ENCODE measurements at regions not wholly inside any gene's neighbourhood (a gene's known extent, or its start where the extent isn't known, plus 50 kb on each side); places are given as distances from the start of the nearest gene placed in this dataset.
"Not testable (repeated sequence)": the region's sequence is repeated elsewhere in the genome, so short reads cannot be mapped to it uniquely, and the experiment has no call there.

DNA sequence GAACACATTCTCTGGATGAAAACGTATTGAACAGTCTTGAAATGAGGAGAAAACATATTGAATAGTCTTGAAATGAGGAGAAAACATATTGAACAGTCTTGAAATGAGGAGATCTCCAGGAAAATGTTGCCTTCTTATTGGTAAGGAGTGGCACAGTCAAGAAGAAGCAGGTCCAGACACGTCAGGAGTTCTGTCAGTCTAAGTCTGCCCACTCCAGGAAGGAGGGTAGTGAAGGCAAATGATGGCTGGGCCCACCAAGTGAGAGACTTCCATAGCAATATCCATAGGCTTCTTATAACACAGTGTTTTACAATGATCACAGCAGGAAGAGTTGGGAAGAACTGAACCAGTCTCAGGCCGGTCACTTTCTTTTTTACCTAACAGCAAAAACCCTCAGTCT lies 316.2 kb downstream of the ETAA1 start:
- DNase-seq = no peak

DNA sequence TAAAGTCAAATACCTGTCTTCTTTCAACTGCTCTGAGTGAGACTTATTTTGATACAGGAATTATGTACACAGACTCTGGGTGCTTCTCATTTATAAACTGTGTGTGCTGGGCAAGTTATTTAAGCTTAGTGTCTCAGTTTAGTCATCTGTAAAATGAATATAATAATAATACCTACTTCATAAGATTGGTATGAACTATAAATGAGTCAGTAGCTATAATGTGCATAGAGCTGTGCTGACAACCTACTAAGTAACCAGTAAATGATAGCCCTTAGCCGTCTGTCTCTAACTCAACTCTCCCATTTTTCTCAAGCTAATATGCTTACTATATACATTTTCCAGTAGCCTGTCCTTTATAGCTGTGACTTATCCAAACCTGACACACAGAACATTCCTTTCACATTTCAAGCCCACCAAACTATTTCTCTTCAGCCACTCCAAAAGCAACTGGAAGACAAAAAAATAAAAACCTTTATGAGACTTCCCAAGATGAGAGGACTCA lies 319.8 kb downstream of the ETAA1 start:
- no peak for DNase-seq

- no peak for DNase-seq
Measured at GRCh38 chr2:67717692-67718091, 320.6 kb downstream of the ETAA1 start.

GRCh38 chr2:67719351-67719750 lies 322.2 kb downstream of the ETAA1 start:
- DNase-seq = no peak

DNA sequence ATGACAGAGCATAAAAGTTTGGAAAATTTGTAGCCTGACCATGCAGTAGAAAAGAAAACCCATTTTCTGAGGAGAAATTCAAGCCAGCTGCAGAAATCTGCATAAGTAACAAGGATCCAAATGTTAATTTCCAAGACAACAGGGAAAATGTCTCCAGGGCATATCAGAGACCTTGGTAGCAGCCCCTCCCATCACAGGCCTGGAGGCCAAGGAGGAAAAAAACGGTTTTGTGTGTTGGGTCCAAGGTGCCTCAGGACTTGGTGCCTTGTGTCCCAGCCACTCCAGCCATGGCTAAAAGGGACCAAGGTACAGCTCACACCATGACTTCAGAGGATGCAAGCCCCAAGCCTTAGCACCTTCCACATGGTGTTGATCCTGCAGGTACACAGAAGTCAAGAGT lies 324.4 kb downstream of the ETAA1 start:
- DNase-seq = no peak

DNA sequence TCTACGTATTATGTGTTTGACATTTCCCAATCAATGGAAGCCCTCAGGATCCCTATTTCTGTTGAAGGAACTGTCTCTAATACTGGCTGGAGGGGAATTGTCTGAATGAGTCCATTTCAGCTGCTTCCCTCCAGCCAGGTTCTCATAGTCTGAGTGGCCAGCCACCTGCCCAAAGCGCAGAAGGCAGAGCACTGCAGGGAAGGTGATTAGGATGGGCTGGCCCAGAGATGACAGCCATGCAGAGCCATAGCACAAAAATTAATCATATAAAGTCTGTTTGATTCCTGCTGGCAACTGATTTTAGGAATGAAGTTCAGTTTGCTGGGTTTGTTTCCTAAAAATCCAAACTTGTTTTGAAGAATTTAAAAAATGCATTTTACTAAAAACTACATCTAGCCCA lies 327.1 kb downstream of the ETAA1 start:
- DNase-seq = no peak

DNA sequence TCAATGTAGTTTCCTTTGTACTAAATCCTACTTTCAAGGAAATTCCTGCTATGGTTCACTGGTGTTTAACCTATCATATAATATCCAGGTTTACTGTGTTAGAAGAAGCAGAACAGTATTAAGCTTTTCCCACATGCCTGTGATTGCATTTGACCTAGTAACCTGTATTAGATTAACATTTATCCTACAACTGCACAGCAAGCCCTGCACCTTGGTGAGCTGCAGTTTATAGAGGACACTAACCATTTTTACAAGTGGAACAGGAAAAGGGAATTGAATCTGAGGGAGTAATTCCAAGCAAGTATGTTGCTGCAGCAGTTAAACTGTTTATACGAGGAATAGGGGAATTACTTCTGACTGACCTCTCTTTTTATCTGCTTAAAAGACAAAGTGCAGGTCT lies 328.6 kb downstream of the ETAA1 start:
- DNase-seq = no peak

GRCh38 chr2:67726416-67726815 lies 329.3 kb downstream of the ETAA1 start:
- DNase-seq = no peak

DNA sequence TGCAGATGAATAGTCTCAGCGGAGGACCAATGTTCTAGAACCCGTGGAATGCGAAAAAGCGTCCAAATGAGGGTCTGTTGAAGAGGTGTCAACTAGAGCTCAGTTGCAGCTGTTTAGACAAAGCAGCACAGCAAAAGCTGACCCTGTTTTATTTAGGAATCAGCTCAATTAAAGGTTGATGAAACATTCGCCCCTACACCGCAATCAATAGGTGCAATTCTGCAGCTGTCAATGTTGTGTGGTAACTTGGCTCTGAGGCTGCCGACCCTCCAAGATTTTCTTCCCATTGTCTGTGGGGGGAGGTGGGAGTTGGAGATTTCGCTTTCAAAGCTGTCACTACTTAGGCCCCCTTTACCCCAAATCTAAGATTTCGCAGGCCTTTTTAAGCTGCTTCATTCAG lies 330.0 kb downstream of the ETAA1 start:
- DNase-seq = no peak

DNA sequence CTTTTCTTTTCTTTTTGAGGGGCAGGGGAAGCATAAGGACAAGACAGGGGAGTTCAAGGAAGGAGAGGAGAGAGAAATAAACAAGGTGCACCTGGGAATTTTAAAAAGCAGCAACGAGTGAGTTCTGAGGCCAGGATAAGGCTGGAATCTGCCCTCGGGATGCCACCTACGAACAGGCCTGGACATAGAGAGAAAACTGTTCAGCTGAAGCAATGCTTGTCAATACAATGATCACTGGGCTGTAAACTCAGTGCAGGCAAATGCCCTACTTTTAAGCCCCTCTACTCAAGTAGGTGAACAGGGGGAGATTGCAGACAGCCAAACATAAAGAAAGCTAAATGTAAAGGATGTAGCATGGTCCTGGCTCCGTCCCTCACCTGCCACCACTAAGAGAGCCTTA lies 330.5 kb downstream of the ETAA1 start:
- DNase-seq = no peak

DNA sequence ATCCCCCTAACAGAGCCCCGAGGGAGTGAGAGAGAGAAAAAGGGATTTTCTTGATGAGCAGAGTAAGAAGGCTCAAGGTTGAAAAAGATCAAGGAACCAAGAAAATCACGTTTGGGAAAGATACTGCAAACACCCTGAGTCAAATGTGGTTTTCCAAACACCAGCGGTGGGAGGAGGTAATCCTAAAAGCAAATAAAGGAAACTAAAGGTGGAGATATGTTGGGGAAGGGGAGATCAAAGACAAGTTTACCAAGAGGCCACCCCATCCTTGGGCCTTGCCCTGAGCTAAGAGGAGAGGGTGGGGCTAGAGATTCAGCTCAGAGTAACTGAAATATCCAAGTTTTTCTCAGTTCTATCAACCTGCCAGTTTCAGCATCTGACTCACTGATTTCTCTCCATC lies 332.3 kb downstream of the ETAA1 start:
- DNase-seq = no peak

- DNase-seq = no peak
Measured at GRCh38 chr2:67733517-67733916, 329.3 kb downstream of the C1D start.

- no peak for DNase-seq
Measured at GRCh38 chr2:67752199-67752598, 310.6 kb downstream of the C1D start.

- DNase-seq = no peak
Measured at GRCh38 chr2:67752969-67753368, 309.8 kb downstream of the C1D start.

DNA sequence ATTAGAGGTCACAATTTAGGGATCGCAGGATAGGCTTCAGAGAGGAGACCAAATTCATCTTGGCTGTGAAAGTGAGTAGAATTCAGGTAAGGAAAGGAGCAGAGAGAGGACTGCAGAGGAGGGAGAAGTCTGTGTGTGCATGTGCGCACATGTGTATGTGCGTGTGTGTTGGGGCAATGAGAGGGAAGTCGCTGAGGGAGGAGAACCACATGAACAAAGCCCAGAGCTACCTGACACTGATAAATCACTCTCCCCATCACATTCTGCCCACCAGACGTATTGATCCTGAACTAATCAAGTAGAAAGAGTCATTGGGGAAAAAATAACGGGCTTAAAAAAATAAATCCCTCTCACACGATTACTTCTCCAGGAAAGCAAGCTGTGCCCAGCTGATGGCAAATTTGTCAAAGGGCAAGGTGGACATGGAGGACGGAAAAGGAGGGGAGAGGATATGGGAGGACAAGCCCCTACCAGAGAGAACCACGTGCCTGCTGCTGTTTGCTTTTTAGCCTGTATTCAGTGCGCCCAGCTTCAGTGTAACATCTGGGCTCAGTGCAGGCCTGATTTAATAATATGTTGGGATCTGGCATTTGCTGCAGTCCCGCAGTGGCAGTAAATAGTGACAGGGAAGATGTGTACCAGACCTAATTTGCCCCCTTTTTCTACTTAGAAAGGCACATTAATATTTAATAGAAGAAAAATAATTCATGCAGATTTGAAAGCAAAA lies 307.5 kb downstream of the C1D start:
- DNase-seq = no peak

GRCh38 chr2:67760995-67761394 lies 301.8 kb downstream of the C1D start:
- no peak for DNase-seq

DNA sequence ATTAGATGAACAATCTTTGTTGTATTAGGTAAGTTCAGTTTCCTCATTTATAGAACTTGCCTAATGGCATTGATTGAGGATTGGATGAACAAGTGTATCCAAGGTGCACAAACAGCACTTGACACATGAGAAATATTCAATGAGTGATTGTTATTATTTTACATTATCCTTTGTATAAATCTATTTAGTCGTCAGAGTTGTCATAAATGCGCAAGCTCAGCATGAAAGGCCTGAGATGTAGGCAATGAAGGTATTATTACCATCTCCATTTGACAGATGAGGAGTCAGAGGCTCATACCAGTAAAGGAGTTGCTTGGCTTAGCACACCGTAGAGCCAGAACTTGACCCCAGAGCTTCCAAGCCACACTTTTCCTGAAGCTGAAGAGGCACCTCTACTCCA lies 291.4 kb downstream of the C1D start:
- no peak for DNase-seq

GRCh38 chr2:67772216-67773170 lies 290.3 kb downstream of the C1D start:
- no peak for DNase-seq

DNA sequence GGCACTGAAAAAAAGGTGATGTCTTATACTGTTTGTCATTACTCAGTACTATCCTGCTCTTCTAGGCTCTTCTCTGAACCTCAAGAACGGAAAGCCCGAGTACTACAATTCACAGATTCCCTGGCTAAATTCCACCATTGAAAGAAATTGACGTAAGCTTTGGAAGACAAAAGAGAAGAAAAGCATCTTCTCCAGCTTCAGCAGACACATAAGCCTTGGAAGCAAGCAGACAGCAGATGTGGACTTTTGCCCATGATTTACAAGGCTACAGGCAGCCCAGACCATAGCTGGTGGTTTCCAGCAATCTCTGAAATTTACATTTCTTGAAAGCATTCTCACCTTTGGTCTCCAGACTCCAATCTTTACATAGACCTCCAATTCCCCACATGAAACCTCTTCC lies 289.0 kb downstream of the C1D start:
- DNase-seq = no peak

DNA sequence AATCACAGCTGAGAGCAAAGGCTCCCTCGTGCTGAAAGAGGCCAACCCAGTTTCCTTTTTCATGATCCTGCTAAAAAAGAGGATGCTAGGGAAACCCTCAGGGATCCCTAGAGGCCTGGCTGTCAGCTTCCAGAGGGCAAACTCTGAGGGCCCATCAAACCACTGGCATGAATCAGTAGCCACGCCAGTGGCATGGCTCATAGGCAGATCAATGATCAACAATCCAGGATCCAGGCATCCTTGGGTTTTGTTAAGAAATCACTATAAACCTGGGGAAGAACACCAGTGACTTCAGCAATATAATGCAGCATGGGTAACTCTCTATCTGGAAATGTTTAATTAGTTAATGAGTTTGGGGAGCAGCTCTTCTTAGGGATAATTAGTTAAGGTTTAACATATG lies 286.5 kb downstream of the C1D start:
- DNase-seq = no peak

GRCh38 chr2:67777010-67777409 lies 285.8 kb downstream of the C1D start:
- no peak for DNase-seq

DNA sequence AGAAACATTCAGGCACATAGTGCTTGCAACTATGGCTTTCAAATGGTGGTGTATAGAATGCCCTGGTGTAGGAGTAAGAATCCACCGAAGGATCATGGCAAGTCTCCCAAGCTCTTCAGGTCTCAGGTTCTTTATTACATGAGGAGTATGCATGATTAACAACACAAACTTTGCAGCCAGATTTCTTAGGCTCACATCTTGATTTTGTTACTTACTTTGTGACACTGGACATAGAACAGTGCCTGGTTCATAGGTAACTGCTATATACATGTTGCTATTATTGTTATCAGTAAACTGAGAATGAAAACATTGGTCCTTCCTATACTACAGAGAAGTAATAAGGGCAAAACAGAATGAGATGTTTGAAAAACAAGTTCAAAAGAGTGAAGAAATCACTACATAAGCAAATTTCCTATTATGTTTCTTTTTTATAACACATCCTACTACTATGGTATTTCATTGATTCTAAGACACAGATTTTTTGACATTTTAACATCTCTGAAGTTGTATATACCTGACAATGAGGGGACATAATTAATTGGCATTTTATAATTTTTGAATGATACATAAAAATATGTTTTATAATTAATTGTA lies 284.9 kb downstream of the C1D start:
- no peak for DNase-seq

DNA sequence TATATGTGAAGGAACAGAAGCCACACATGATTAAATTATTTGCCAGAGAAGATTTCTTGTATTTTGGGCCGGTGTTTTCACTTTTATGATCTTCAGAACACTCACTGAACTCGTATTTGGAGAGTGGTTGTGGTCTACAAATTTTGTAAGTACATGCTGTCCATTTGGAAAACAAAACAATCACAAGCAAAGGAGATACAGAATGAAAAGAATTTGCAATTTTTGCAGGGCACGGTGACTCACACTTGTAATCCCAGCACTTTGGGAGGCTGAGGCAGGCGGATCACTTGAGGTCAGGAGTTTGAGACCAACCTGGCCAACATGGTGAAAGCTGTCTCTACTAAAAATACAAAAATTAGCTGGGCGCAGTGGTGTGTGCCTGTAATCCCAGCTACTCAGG lies 282.0 kb downstream of the C1D start:
- DNase-seq = not testable (repeated sequence)

DNA sequence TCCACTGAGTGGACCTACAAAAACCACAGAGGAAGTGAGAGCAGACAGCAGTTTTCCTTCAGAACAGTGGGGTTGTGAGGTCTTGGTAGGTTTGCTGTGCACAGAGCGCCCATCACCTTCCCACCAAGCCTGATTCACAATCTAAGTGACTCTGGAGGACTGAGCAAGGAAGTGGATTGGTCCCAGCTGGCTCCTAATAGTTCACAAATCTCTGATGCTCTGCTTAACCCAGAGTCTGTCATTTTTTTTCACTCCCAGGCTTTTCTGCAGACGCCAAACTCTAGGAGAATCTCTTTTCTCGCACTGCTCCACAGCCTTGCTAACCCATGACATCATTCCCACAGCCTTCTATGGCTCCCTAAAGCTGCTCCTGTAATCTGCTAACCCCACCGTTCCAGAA lies 280.4 kb downstream of the C1D start:
- no peak for DNase-seq

Measured in stimulated activated CD4-positive, alpha-beta T cell treated with anti-CD3 and anti-CD28 coated beads, Interleukin-12 subunit alpha, Interleukin-12 subunit beta, amount 100 ng/mL, for 4 hours (primary cell).